ENCODE measurements at regions not wholly inside any gene's neighbourhood (a gene's known extent, or its start where the extent isn't known, plus 50 kb on each side); places are given as distances from the start of the nearest gene placed in this dataset.
"Not testable (repeated sequence)": the region's sequence is repeated elsewhere in the genome, so short reads cannot be mapped to it uniquely, and the experiment has no call there.

DNA sequence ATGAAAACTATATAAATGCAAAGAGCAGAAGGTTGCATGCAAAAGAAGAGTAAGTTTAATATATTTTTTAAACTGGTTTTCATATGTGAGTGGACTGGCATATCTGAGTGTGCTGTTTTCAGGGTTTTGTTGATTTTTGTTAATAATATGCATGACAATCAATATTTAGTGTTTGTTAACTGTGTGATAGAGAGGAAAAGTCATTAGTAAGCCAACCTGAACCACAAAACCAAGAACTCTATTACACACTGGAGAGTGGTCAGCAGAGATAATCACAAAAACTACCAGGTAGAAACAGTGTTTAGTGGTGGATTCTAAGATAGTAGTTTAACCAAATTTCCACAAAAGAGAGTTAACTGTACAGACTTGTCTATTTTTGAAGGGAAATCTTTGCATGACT lies 396.9 kb downstream of the GASK1B start:
- no peak for DNase-seq

DNA sequence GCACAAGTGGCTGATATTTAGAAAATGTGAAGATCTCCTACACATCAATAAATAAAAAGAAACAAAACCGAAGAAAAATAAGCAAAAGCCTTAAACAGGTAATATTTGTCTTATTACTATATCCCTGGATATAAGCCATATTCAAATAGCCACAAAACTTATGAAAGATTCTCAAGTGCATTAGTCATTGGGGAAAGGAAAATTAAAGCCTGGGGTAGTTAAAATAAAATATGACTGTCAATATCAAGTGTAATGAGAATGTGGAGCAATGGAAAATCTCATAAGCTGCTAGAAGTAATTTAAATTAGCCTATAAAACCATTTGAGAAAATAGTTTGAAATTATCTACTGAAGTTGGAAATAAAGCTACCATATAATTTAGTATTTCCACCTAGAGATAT lies 399.9 kb downstream of the GASK1B start:
- DNase-seq = no peak

DNA sequence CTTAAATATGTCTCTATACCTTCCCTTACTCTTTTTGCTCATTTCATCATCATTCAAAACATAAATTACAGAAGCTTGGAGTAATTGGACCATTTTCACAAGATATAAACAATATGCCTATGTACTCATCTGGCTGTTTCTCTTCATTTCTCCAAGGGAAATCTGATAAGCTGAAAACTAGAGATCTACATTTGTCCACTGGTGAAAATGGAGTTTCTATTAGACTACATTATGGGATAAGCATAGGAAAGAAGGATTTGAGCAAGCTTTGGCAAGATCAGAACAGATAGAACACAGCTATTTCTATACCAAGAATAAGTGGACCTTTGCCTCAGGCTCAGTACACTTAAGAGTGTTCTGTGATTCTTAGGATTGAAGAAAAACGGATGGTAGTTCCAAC lies 404.4 kb downstream of the GASK1B start:
- no peak for DNase-seq

DNA sequence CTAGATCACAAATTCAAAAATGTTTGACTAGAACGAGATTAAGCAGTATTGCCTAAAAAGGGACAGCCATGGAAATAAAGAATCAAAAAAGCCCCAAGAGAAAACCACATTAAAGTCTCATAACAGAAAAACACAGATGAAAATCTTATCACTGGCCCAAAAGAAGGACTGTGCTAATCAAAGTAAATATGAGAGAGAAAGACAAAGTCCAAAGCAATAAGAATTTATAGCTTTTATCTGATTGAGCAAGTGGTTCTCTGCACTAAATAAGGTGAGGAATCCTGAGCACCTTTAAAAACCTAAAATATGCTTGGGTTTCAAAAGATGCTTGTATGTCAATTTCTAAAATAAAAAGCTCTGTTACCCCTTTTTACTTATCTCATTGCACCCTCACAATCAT lies 409.3 kb downstream of the GASK1B start:
- no peak for DNase-seq

GRCh38 chr4:157754410-157754809 lies 418.4 kb downstream of the GASK1B start:
- DNase-seq = no peak

DNA sequence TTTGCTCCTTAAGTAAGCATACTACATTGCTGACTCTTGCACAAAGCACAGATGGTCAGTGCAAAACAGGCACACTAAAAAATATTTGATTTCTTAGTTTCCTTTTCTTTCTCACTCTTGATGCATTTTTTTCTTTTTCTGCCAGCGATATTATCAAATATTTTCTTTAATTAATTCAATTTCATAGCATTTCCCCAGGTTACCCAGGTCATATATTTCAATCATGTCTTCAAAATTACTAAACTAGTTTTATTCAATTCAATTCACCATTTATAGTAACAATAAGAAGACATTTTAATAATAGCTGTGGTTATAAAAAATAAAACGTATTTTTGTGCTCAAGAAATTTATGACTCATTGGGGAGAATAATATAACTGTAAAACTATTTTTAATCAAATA lies 421.2 kb downstream of the GASK1B start:
- DNase-seq = no peak

GRCh38 chr4:157741642-157742041 lies 431.2 kb downstream of the GASK1B start:
- DNase-seq = no peak

GRCh38 chr4:157739242-157739641 lies 433.6 kb downstream of the GASK1B start:
- no peak for DNase-seq

GRCh38 chr4:157728215-157728614 lies 444.6 kb downstream of the GASK1B start:
- DNase-seq = no peak

GRCh38 chr4:157727163-157727562 lies 445.7 kb downstream of the GASK1B start:
- no peak for DNase-seq

DNA sequence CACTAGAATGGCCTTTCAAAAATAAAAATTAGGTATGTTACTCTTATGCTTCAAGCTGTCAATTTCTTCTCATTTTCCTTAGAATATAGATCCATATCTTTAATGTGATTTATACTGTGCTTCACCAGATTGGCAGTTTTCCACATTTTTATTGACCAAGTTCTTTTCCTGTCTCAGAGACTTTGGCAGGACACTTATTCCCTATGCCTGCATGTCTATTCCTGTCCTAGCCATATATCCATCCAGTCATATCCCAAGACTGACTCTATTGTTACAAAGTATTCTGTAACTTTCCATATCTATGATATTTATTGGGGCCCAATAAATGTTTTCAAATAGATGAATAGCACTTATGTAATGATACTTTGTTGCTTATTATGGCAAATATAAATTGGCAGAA lies 450.7 kb downstream of the GASK1B start:
- no peak for DNase-seq

- no peak for DNase-seq
These were observed 459.5 kb downstream of the GASK1B start for GRCh38 chr4:157713342-157713741.

- no peak for DNase-seq
These were observed 466.7 kb downstream of the GASK1B start for GRCh38 chr4:157706155-157706554.

DNA sequence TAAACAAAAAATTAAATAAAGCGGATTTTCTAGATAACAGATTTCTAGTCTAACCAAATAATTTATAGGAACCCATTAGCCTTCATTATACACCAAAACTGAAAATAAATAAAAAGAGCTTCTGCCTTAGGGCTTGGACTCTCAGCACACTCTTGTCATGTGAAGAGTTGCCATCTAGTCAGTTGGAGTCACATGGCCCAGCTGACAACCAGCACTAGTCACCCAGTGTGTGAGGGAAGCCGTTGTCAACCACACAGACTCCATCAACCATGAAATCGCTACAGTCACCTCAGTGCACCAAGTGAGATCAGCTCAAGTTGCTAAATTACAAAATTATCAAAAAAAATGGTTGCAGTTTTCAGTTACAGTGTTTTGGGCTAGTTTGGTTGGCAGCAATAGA lies 470.0 kb downstream of the GASK1B start:
- DNase-seq = no peak

GRCh38 chr4:157701695-157701994 lies 471.2 kb downstream of the GASK1B start:
- DNase-seq = no peak

DNA sequence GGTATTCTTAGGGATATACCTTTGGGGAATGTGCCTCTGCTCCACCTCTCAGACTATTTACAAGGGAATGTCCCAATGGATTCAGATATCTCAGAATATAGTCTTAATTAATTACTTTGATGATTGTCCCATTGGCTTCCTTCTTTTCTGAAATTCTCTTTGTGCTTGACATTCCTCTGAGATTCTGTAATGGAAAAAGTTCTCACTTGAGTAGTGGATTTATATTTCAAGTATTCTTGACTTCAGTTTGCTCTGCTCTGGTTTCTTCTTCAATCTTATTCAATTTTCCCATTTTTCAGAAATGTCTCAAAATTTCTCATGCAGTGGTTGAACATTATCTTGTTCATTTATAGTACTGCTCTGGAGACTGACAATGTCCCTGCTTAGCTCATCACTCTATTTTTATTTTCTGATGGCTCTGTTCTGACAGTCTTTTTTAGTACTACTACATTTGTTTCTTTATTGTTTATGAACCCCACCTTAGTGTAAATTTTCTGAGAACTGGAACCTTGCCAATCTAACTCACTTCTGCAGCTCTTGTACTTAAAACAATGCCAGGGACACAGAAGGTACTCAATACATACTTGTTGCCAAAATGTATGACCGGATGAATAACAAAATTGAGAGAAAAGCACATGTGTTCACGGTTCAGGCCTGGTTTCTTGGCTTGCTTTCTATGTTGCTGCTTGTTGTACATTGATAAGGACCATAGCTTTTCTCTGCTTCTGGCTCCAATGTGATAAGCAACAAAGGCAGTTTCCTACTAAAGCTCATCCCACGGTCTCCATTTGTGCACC lies 471.7 kb downstream of the GASK1B start:
- DNase-seq = no peak

DNA sequence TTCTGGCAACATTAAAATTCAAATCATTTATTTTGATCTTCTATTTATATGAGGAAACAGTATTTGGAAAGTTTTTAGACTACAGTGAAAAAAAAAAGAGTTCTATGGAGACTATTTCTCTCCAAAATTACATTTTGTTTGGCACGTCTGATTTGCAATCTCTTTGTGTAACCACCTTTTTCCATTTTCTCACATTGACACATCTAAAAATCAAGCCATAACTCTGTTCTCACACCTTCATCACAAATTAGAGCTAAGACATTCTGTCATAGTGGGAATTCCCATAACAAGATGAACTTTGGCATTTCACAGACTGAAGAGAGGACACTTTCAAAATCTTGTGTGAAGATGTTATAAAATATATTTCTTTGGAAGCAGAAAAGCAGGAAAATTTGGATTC lies 468.9 kb downstream of the GRIA2 start:
- DNase-seq = no peak

DNA sequence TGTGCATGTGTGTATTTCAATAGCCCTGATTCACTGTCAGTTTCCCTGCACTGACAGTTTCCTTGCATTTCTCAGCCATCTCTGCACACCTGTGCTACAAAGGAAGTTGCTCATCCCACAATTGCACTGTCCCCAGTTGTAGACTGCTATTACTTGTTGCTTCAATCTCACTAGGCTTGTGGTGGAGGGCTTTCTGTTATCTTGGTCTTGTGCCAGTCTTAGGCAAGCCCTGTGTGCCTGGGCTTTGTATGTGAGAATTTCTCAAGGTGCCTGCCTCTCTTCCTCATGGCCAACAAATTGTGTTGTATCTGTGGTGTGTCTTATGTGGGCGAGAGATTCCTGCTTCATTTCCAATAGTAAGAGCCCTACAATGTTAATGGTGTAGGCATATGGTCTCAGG lies 467.4 kb downstream of the GRIA2 start:
- DNase-seq = no peak

GRCh38 chr4:157679326-157679725 lies 458.8 kb downstream of the GRIA2 start:
- DNase-seq = not testable (repeated sequence)

GRCh38 chr4:157678478-157678877 lies 457.9 kb downstream of the GRIA2 start:
- no peak for DNase-seq

- no peak for DNase-seq
These were observed 454.2 kb downstream of the GRIA2 start for GRCh38 chr4:157674699-157675098.

- no peak for DNase-seq
These were observed 447.3 kb downstream of the GRIA2 start for GRCh38 chr4:157667836-157668235.

DNA sequence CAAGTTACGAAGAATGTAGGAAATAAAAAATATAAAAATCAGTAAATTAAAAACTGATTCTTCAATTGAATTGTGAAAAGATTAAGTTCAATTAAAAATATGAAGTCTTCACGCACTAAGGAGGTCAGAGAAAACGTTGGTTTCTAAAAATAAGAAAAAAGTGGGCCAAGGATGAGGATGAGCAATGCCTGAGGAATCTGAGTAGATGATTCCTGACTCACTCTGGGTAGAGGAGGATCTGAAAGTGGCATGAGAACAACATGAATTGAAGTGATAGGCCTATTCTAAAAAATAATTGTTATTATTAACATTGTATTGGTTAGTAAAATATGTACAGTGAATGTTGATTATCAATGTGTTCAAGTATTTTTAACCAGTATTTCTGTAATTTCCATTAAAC lies 444.2 kb downstream of the GRIA2 start:
- DNase-seq = no peak

DNA sequence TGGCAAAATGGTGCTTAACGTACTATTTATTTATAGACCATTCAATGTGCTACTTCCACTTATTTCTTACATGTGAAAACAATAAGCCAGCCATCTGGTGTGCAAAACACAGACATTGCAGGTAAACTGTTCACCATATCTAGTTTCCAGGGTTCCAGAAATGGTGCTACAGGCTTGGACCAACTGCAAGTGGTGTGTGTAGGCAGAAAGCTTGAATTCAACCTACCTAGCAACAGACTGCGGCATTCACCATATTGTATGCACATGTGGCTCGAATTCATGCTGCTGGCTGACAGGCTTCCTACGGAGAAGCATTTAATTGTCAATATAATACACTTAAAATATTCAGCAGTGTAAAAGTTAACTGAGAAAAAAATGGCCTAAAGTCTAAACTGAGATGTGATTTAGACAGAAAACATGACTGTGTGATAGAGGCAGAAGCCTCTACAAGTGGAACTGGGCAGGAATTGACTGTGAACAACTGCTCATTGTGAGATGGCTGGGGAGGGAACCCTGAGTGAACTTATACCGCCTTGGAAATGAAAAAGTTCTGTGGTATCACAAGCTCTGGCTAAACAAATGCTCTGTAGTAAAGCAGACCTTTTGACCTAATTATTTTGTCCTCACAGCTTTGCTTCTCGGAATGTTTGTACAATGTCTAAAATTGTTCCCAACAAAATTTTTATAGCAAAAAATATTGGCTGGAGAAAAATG lies 434.7 kb downstream of the GRIA2 start:
- no peak for DNase-seq

GRCh38 chr4:157643257-157643656 lies 422.7 kb downstream of the GRIA2 start:
- no peak for DNase-seq

Data from activated CD8-positive, alpha-beta memory T cell treated with anti-CD3 and anti-CD28 coated beads, Interleukin-2, amount 50 U/mL, for 48 hours (primary cell).